ENCODE measurements at regions not wholly inside any gene's neighbourhood (a gene's known extent, or its start where the extent isn't known, plus 50 kb on each side); places are given as distances from the start of the nearest gene placed in this dataset.
"Not testable (repeated sequence)": the region's sequence is repeated elsewhere in the genome, so short reads cannot be mapped to it uniquely, and the experiment has no call there.

DNA sequence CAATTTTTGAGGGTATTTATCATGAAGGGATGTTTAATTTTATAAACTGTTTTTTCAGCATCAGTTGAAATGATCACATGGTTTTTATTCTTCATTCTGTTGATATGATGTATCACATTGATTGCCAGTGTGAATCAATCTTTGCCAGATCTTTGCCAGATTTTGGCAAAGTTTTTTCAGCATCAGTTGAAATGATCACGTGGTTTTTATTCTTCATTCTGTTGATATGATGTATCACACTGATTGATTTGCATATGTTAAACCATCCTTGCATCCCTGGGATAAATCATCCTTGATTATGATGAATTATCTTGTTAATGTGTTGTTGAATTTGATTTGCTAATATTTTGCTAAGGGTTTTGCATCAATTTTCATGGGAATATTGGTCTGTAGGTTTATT lies 140.9 kb upstream of the TAS2R1 start:
- Histone ChIP-seq H3K36me3 (ENCODE audit: control insufficient read depth in 2 of 2, insufficient read depth in 2 of 2, low read length in 1 of 2) (no peaks in the 10 kb centered on the region), H3K9me3 (ENCODE audit: control insufficient read depth in 2 of 2, insufficient read depth in 1 of 2, low read length in 1 of 2) (no peaks in the 10 kb centered on the region), H3K27ac (ENCODE audit: low read depth in 1 of 2, low read length in 1 of 2) (no peak overlapping the region), H3K4me3 (ENCODE audit: low read length in 2 of 2) (no peak overlapping the region), H3K27me3 (ENCODE audit: control insufficient read depth in 2 of 2, insufficient read depth in 1 of 2, low read length in 1 of 2) (no peaks in the 10 kb centered on the region), H3K4me1 (ENCODE audit: control insufficient read depth in 2 of 2, insufficient read depth in 2 of 2, low read length in 2 of 2) (no peaks in the 10 kb centered on the region)
- WGBS: 64% methylated on average over 1 of the region's 1 CpG
- no peak for DNase-seq (ENCODE audit: low read depth in 6 of 9, low spot score in 9 of 9)

GRCh38 chr5:9766581-9766980 lies 136.4 kb upstream of the TAS2R1 start:
- Histone ChIP-seq H3K4me1 (ENCODE audit: control insufficient read depth in 2 of 2, insufficient read depth in 2 of 2, low read length in 2 of 2) (no peaks in the 10 kb centered on the region), H3K4me3 (ENCODE audit: low read length in 2 of 2) (no peak overlapping the region), H3K9me3 (ENCODE audit: control insufficient read depth in 2 of 2, insufficient read depth in 1 of 2, low read length in 1 of 2) (no peaks in the 10 kb centered on the region), H3K27ac (ENCODE audit: low read depth in 1 of 2, low read length in 1 of 2) (no peak overlapping the region), H3K36me3 (ENCODE audit: control insufficient read depth in 2 of 2, insufficient read depth in 2 of 2, low read length in 1 of 2) (no peaks in the 10 kb centered on the region), H3K27me3 (ENCODE audit: control insufficient read depth in 2 of 2, insufficient read depth in 1 of 2, low read length in 1 of 2) (no peaks in the 10 kb centered on the region)
- WGBS: 94% methylated on average over 3 of the region's 3 CpGs
- DNase-seq (ENCODE audit: low read depth in 6 of 9, low spot score in 9 of 9): no peak

GRCh38 chr5:9765419-9766140 lies 135.4 kb upstream of the TAS2R1 start:
- Histone ChIP-seq H3K36me3 (ENCODE audit: control insufficient read depth in 2 of 2, insufficient read depth in 2 of 2, low read length in 1 of 2) (no peaks in the 10 kb centered on the region), H3K27ac (ENCODE audit: low read depth in 1 of 2, low read length in 1 of 2) (no peak overlapping the region), H3K4me3 (ENCODE audit: low read length in 2 of 2) (no peak overlapping the region), H3K9me3 (ENCODE audit: control insufficient read depth in 2 of 2, insufficient read depth in 1 of 2, low read length in 1 of 2) (no peaks in the 10 kb centered on the region), H3K27me3 (ENCODE audit: control insufficient read depth in 2 of 2, insufficient read depth in 1 of 2, low read length in 1 of 2) (no peaks in the 10 kb centered on the region), H3K4me1 (ENCODE audit: control insufficient read depth in 2 of 2, insufficient read depth in 2 of 2, low read length in 2 of 2) (no peaks in the 10 kb centered on the region)
- no peak for DNase-seq (ENCODE audit: low read depth in 6 of 9, low spot score in 9 of 9)
- 66% methylated on average over 4 of the region's 4 CpGs for WGBS

DNA sequence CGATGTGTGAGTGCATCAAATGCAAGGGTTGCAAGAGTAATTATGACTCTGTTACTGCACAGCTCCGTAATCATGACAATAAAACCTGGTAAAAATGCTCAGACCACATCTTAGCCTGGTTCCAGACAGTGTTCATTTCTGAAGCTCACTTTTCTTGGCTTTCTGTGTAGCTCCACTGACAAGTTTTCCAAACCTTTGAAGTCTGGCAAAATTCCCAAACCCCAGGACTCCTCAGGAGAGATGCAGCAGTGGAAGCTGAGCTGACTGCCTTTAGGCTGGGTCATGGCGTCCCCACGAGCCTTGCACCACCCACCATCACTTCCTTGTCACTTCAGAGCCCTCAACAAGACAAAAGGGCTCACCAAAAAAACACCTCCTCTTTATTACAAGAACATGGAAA lies 131.6 kb upstream of the TAS2R1 start:
- H3K27me3 ChIP-seq (ENCODE audit: control insufficient read depth in 2 of 2, insufficient read depth in 1 of 2, low read length in 1 of 2): no peaks in the 10 kb centered on the region
- H3K36me3 ChIP-seq (ENCODE audit: control insufficient read depth in 2 of 2, insufficient read depth in 2 of 2, low read length in 1 of 2): no peaks in the 10 kb centered on the region
- DNase-seq (ENCODE audit: low read depth in 6 of 9, low spot score in 9 of 9): no peak
- no peaks in the 10 kb centered on the region for H3K4me1 ChIP-seq (ENCODE audit: control insufficient read depth in 2 of 2, insufficient read depth in 2 of 2, low read length in 2 of 2)
- WGBS: 75% methylated on average over 4 of the region's 4 CpGs
- H3K4me3 ChIP-seq (ENCODE audit: low read length in 2 of 2): no peak overlapping the region
- H3K9me3 ChIP-seq (ENCODE audit: control insufficient read depth in 2 of 2, insufficient read depth in 1 of 2, low read length in 1 of 2): no peaks in the 10 kb centered on the region
- H3K27ac ChIP-seq (ENCODE audit: low read depth in 1 of 2, low read length in 1 of 2): no peak overlapping the region

GRCh38 chr5:9752670-9753069 lies 122.5 kb upstream of the TAS2R1 start:
- not testable (repeated sequence) for H3K27me3 ChIP-seq (ENCODE audit: control insufficient read depth in 2 of 2, insufficient read depth in 1 of 2, low read length in 1 of 2); H3K4me1 ChIP-seq (ENCODE audit: control insufficient read depth in 2 of 2, insufficient read depth in 2 of 2, low read length in 2 of 2); DNase-seq (ENCODE audit: low read depth in 6 of 9, low spot score in 9 of 9); H3K27ac ChIP-seq (ENCODE audit: low read depth in 1 of 2, low read length in 1 of 2); H3K4me3 ChIP-seq (ENCODE audit: low read length in 2 of 2); H3K9me3 ChIP-seq (ENCODE audit: control insufficient read depth in 2 of 2, insufficient read depth in 1 of 2, low read length in 1 of 2); H3K36me3 ChIP-seq (ENCODE audit: control insufficient read depth in 2 of 2, insufficient read depth in 2 of 2, low read length in 1 of 2)
- 79% methylated on average over 3 of the region's 5 CpGs for WGBS

GRCh38 chr5:9743507-9743906 lies 113.4 kb upstream of the TAS2R1 start:
- WGBS: 92% methylated on average over 3 of the region's 3 CpGs
- Histone ChIP-seq H3K4me3 (ENCODE audit: low read length in 2 of 2) (no peak overlapping the region), H3K27me3 (ENCODE audit: control insufficient read depth in 2 of 2, insufficient read depth in 1 of 2, low read length in 1 of 2) (no peaks in the 10 kb centered on the region), H3K9me3 (ENCODE audit: control insufficient read depth in 2 of 2, insufficient read depth in 1 of 2, low read length in 1 of 2) (no peaks in the 10 kb centered on the region), H3K36me3 (ENCODE audit: control insufficient read depth in 2 of 2, insufficient read depth in 2 of 2, low read length in 1 of 2) (no peaks in the 10 kb centered on the region), H3K27ac (ENCODE audit: low read depth in 1 of 2, low read length in 1 of 2) (no peak overlapping the region), H3K4me1 (ENCODE audit: control insufficient read depth in 2 of 2, insufficient read depth in 2 of 2, low read length in 2 of 2) (no peaks in the 10 kb centered on the region)
- no peak for DNase-seq (ENCODE audit: low read depth in 6 of 9, low spot score in 9 of 9)

DNA sequence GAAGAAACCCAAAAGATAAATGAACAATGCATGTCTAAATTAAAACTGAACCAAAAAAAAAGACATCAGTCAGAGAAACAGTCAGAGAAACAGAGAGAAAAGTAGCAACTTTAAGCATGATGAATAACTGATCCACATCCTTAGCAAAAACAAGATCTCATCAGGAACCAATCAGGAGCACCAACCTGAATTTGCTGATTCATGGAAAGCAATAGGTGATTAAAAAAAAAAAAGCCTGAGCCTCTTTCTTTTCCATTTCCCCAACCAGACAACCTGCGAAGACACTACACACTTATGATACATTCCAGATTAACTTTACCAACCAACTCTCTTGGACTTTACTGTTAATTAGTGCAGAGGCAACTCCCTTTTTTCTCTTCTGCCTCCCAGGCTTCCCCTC lies 112.7 kb upstream of the TAS2R1 start:
- no peaks in the 10 kb centered on the region for H3K27me3 ChIP-seq (ENCODE audit: control insufficient read depth in 2 of 2, insufficient read depth in 1 of 2, low read length in 1 of 2)
- H3K36me3 ChIP-seq (ENCODE audit: control insufficient read depth in 2 of 2, insufficient read depth in 2 of 2, low read length in 1 of 2): no peaks in the 10 kb centered on the region
- WGBS: 95% methylated on average over 1 of the region's 1 CpG
- H3K4me1 ChIP-seq (ENCODE audit: control insufficient read depth in 2 of 2, insufficient read depth in 2 of 2, low read length in 2 of 2): no peaks in the 10 kb centered on the region
- no peak overlapping the region for H3K4me3 ChIP-seq (ENCODE audit: low read length in 2 of 2)
- H3K9me3 ChIP-seq (ENCODE audit: control insufficient read depth in 2 of 2, insufficient read depth in 1 of 2, low read length in 1 of 2): no peaks in the 10 kb centered on the region
- no peak overlapping the region for H3K27ac ChIP-seq (ENCODE audit: low read depth in 1 of 2, low read length in 1 of 2)
- DNase-seq (ENCODE audit: low read depth in 6 of 9, low spot score in 9 of 9): no peak

DNA sequence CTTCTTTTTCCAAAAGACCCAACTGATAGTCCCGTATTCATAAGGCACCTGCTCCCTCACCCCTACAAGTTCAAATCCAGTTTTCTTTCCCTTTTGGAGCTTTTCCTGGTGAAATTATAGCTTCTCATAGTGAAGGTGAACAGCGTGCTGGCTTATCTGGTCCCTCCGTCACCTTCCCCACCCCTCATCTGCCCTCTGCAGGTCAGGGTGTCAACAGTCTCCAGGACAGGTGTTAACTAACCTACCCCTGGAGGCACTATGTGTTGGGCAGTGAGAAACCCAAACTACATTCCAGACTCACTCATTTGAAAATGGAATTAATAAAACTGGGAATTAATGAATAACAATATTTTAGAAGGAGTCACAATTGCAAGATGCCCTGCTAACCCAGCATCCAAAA lies 109.0 kb upstream of the TAS2R1 start:
- H3K4me1 ChIP-seq (ENCODE audit: control insufficient read depth in 2 of 2, insufficient read depth in 2 of 2, low read length in 2 of 2): no peaks in the 10 kb centered on the region
- no peaks in the 10 kb centered on the region for H3K36me3 ChIP-seq (ENCODE audit: control insufficient read depth in 2 of 2, insufficient read depth in 2 of 2, low read length in 1 of 2)
- 75% methylated on average over 3 of the region's 3 CpGs for WGBS
- no peak overlapping the region for H3K27ac ChIP-seq (ENCODE audit: low read depth in 1 of 2, low read length in 1 of 2)
- no peak for DNase-seq (ENCODE audit: low read depth in 6 of 9, low spot score in 9 of 9)
- no peak overlapping the region for H3K4me3 ChIP-seq (ENCODE audit: low read length in 2 of 2)
- H3K27me3 ChIP-seq (ENCODE audit: control insufficient read depth in 2 of 2, insufficient read depth in 1 of 2, low read length in 1 of 2): no peaks in the 10 kb centered on the region
- H3K9me3 ChIP-seq (ENCODE audit: control insufficient read depth in 2 of 2, insufficient read depth in 1 of 2, low read length in 1 of 2): no peaks in the 10 kb centered on the region

DNA sequence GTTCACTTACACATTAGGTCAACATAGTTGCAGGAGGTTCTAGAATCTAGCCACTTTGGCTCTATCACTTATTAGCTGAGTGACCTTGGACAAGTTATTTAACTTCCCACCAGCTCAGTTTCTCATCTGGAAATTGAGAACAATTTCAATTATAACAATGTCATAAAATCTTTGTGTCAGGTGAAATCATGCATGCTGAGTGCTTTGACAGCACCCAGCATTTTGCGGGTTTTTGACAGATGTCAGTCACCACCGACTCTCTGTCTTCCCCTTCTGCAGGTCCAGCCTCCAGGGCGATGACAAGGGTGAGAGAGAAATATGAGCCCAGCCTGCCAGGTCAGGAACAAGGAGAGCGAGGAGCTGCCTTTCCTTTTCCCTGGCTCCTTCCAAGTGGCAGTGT lies 107.1 kb upstream of the TAS2R1 start:
- Histone ChIP-seq H3K9me3 (ENCODE audit: control insufficient read depth in 2 of 2, insufficient read depth in 1 of 2, low read length in 1 of 2) (no peaks in the 10 kb centered on the region), H3K4me1 (ENCODE audit: control insufficient read depth in 2 of 2, insufficient read depth in 2 of 2, low read length in 2 of 2) (no peaks in the 10 kb centered on the region), H3K27ac (ENCODE audit: low read depth in 1 of 2, low read length in 1 of 2) (no peak overlapping the region), H3K27me3 (ENCODE audit: control insufficient read depth in 2 of 2, insufficient read depth in 1 of 2, low read length in 1 of 2) (no peaks in the 10 kb centered on the region), H3K36me3 (ENCODE audit: control insufficient read depth in 2 of 2, insufficient read depth in 2 of 2, low read length in 1 of 2) (no peaks in the 10 kb centered on the region), H3K4me3 (ENCODE audit: low read length in 2 of 2) (no peak overlapping the region)
- WGBS: 82% methylated on average over 4 of the region's 4 CpGs
- no peak for DNase-seq (ENCODE audit: low read depth in 6 of 9, low spot score in 9 of 9)

- Histone ChIP-seq H3K4me1 (ENCODE audit: control insufficient read depth in 2 of 2, insufficient read depth in 2 of 2, low read length in 2 of 2) (no peaks in the 10 kb centered on the region), H3K27ac (ENCODE audit: low read depth in 1 of 2, low read length in 1 of 2) (no peak overlapping the region), H3K4me3 (ENCODE audit: low read length in 2 of 2) (no peak overlapping the region), H3K36me3 (ENCODE audit: control insufficient read depth in 2 of 2, insufficient read depth in 2 of 2, low read length in 1 of 2) (no peaks in the 10 kb centered on the region), H3K27me3 (ENCODE audit: control insufficient read depth in 2 of 2, insufficient read depth in 1 of 2, low read length in 1 of 2) (no peaks in the 10 kb centered on the region), H3K9me3 (ENCODE audit: control insufficient read depth in 2 of 2, insufficient read depth in 1 of 2, low read length in 1 of 2) (no peaks in the 10 kb centered on the region)
- WGBS: 88% methylated on average over 4 of the region's 4 CpGs
- no peak for DNase-seq (ENCODE audit: low read depth in 6 of 9, low spot score in 9 of 9)
These were observed 103.3 kb upstream of the TAS2R1 start for GRCh38 chr5:9733486-9733885.

Measured in thymus (tissue), 11 donors.